Upper lobe of left lung (tissue), 4 donors: ENCODE measurements at regions not wholly inside any gene's neighbourhood (a gene's known extent, or its start where the extent isn't known, plus 50 kb on each side); places are given as distances from the start of the nearest gene placed in this dataset.

Source experiments
- CTCF ChIP-seq, 6 experiments: fragments of 450-650 bp in 4 of 6; fragments of 200-600 bp in 2 of 6; sonication (generic) in 2 of 6; IDR thresholded peaks; one replicate each; pipeline ENCODE4 v1.5.1; 2016 to 2019; ENCODE audit warnings: antibody characterized with exemption in 6 of 6
- POLR2A ChIP-seq, 4 donors: fragments of 450-650 bp; IDR thresholded peaks; one replicate each; pipeline ENCODE4 v1.5.1; 2016 to 2017; ENCODE audit warnings: antibody characterized with exemption in 4 of 4, mild to moderate bottlenecking in 2 of 4
- POLR2AphosphoS5 ChIP-seq, 2 donors: sonication (generic); formaldehyde crosslinking; IDR thresholded peaks; one replicate each; pipeline ENCODE4 v1.5.1; 2017; ENCODE audit warnings: antibody characterized with exemption in 2 of 2

- TF ChIP-seq CTCF (IDR thresholded peaks at IDR 0.05), result no peak
- no peak for TF ChIP-seq POLR2A (IDR thresholded peaks at IDR 0.05)
- TF ChIP-seq POLR2AphosphoS5 (IDR thresholded peaks at IDR 0.05), result no peak
Measured at GRCh38 chr12:127539226-127539858, 727.6 kb upstream of the TMEM132C start.
